ENCODE measurements at regions not wholly inside any gene's neighbourhood (a gene's known extent, or its start where the extent isn't known, plus 50 kb on each side); places are given as distances from the start of the nearest gene placed in this dataset.

GRCh38 chr10:3229815-3230214 lies 57.2 kb upstream of the PITRM1 start:
- Histone ChIP-seq H4K8ac (ENCODE audit: low read depth in 2 of 2, low read length in 2 of 2) (no peak overlapping the region), H3K4me3 (ENCODE audit: insufficient read depth, low read depth, low read length) (no peak overlapping the region), H3K4ac (ENCODE audit: low read depth, low read length) (no peak overlapping the region), H4K91ac (ENCODE audit: insufficient read depth, low read depth, low read length) (no peak overlapping the region), H4K20me1 (ENCODE audit: insufficient read depth, low read length) (no peaks in the 10 kb centered on the region), H3K56ac (ENCODE audit: extremely low read depth, insufficient read depth, low read length) (no peak overlapping the region), H3K9ac (ENCODE audit: low read depth, low read length) (no peak overlapping the region), H3K27me3 (ENCODE audit: control insufficient read depth, insufficient read depth, low read length) (no peaks in the 10 kb centered on the region), H3K9me3 (ENCODE audit: control insufficient read depth, insufficient read depth, low read length) (no peaks in the 10 kb centered on the region), H2BK20ac (ENCODE audit: low read depth, low read length) (no peak overlapping the region), H3K36me3 (ENCODE audit: control insufficient read depth, insufficient read depth, low read length) (no peaks in the 10 kb centered on the region), H3K4me2 (ENCODE audit: low read depth, low read length) (no peak overlapping the region), H3K18ac (ENCODE audit: low read depth, low read length) (no peak overlapping the region), H2AK9ac (replicated peaks; ENCODE audit: low read depth, low read length, poor library complexity) (no peak overlapping the region), H3K14ac (replicated peaks; ENCODE audit: low read depth, low read length) (no peak overlapping the region), H2BK5ac (ENCODE audit: low read depth, low read length, poor library complexity, severe bottlenecking) (no peak overlapping the region), H2BK120ac (ENCODE audit: low read depth, low read length) (no peak overlapping the region), H3K27ac (ENCODE audit: insufficient read depth, low read length) (no peak overlapping the region), H3K9me1 (ENCODE audit: insufficient read depth, low read length) (peaks cover 12% of the 10 kb centered on the region), H3K23ac (ENCODE audit: low read depth, low read length) (no peak overlapping the region), H3K4me1 (ENCODE audit: control insufficient read depth, insufficient read depth, low read length) (peaks cover 7% of the 10 kb centered on the region), H4K5ac (ENCODE audit: low read depth, low read length) (no peak overlapping the region), H3K79me1 (ENCODE audit: low read depth in 1 of 2, low read length in 2 of 2) (no peaks in the 10 kb centered on the region), H2AFZ (replicated peaks; ENCODE audit: low read length, poor library complexity) (no peak overlapping the region), H2AK5ac (ENCODE audit: low read depth, low read length) (peak overlapping the region; percentile 41; the same call in 1 of the 2 replicates), H2BK15ac (ENCODE audit: low read depth, low read length) (no peak overlapping the region)
- dilution Hi-C loops (cut with HindIII; ENCODE audit: low sequenced_read_pairs, unreplicated experiment) (no loop called here), in situ Hi-C loops (cut with MboI; ENCODE audit: low sequenced_read_pairs) (loop anchor here (10.0 kb wide), 1 partner anchor 545 kb away; no protein-coding TSS in a partner anchor), intact Hi-C loops (cut with micrococcal nuclease) (loop anchor here (10.0 kb wide), 1 partner anchor 1015 kb away; no protein-coding TSS in a partner anchor)
- ChIA-PET CTCF (no interaction called here), POLR2A (ENCODE audit: unreplicated experiment) (no interaction called here)
- BruUV-seq (replicated peaks), result no TSS peak
- 50% methylated on average over 2 of the region's 3 CpGs; no CpG with 5 or more reads in 1 of the 2 experiments for WGBS, 2 experiments (ENCODE audit: extremely low coverage in 2 of 2, insufficient read length in 1 of 2)
- TF ChIP-seq MAZ (IDR thresholded peaks at IDR 0.05; ENCODE audit: borderline replicate concordance, low read depth, low read length), result no peak
- peak; percentile 88 for TF ChIP-seq BHLHE40 (IDR thresholded peaks at IDR 0.05; ENCODE audit: low read depth, low read length)
- ATAC-seq (ENCODE audit: low read depth) (no peak), DNase-seq (peak; percentile 27)
